NB4 (cell line): ENCODE measurements at regions not wholly inside any gene's neighbourhood (a gene's known extent, or its start where the extent isn't known, plus 50 kb on each side); places are given as distances from the start of the nearest gene placed in this dataset.
"Not testable (repeated sequence)": the region's sequence is repeated elsewhere in the genome, so short reads cannot be mapped to it uniquely, and the experiment has no call there.

ENCODE experiments used
- DNase-seq: peaks from one replicate; pipeline ENCODE4 v3.0.0; 2010; ENCODE audit warnings: low read depth
- H3K4me3 ChIP-seq: one replicate; pipeline ENCODE4 v1.5.1; 2011; ENCODE audit warnings: mild to moderate bottlenecking, low read depth, low read length, moderate library complexity
- MAX ChIP-seq: IDR thresholded peaks from 2 replicates; pipeline ENCODE4 v1.6.1; 2011; ENCODE audit warnings: low read depth, low read length
- MYC ChIP-seq: IDR thresholded peaks from 2 replicates; pipeline ENCODE4 v1.6.1; 2011; ENCODE audit warnings: low read depth, low read length
- POLR2A ChIP-seq: IDR thresholded peaks from 2 replicates; pipeline ENCODE4 v1.6.1; 2011; ENCODE audit warnings: mild to moderate bottlenecking; ENCODE audit not compliant: insufficient read length; ENCODE audit errors: extremely low read depth
- TF ChIP-seq, protein P1 (sequence below): IDR thresholded peaks from one replicate; pipeline ENCODE4 v1.5.1; 2012; ENCODE audit warnings: low read depth, low read length

DNA sequence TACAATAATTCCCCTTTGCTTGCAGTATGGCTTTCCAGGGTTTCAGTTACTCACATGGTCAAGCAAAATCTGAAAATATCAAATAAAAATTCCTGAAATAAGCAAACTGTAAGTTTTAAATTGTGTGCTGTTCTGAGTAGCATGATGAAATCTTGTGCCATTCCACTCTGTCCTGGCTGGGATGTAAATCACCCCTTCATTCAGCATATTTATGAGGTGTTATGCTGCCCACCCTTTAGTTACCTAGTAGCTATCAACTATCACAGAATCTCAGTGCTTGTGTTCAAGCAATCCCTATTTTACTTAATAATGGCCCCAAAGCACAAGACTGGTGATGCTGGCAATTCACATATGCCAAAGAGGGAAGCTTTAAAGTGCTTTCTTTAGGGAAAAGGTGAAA, 867.7 kb upstream of the NRXN1 start:
- no peak for DNase-seq
- no peak overlapping the region for H3K4me3 ChIP-seq
- TF ChIP-seq POLR2A (no peak), MYC (no peak), MAX (no peak)
- TF ChIP-seq, protein P1, sequence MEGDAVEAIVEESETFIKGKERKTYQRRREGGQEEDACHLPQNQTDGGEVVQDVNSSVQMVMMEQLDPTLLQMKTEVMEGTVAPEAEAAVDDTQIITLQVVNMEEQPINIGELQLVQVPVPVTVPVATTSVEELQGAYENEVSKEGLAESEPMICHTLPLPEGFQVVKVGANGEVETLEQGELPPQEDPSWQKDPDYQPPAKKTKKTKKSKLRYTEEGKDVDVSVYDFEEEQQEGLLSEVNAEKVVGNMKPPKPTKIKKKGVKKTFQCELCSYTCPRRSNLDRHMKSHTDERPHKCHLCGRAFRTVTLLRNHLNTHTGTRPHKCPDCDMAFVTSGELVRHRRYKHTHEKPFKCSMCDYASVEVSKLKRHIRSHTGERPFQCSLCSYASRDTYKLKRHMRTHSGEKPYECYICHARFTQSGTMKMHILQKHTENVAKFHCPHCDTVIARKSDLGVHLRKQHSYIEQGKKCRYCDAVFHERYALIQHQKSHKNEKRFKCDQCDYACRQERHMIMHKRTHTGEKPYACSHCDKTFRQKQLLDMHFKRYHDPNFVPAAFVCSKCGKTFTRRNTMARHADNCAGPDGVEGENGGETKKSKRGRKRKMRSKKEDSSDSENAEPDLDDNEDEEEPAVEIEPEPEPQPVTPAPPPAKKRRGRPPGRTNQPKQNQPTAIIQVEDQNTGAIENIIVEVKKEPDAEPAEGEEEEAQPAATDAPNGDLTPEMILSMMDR: no peak

DNA sequence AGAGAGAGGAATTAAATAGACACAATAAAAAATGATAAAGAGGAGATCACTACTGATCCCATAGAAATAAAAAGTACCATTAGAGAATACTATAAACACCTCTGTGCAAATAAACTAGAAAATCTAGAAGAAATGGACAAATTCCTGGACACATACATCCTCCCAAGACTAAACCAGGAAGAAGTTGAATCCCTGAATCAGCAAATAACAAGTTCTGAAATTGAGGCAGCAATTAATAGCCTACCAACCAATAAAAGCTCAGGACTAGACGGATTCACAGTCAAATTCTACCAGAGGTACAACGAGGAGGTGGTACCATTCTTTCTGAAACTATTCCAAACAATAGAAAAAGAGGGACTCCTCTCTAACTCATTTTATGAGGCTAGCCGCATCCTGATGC, 862.7 kb upstream of the NRXN1 start:
- not testable (repeated sequence) for DNase-seq, H3K4me3 ChIP-seq

DNA sequence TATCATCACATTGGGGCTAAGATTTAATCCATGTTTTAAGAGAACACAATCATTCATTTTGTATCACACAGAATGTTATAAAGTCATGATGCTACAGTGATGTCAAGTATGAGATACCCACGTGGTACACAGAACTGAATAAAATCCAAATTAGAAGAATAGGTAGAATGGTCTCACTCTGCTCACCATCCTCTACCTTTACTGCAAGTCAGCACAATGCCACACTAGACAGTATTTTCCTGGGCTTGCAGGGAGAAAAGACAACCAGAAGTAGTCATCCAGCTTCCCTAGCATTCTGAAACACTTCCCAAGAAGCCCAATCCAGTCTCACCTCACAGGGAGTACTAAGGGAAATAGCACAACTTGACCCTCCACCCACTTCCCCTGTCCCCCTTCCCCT, 856.2 kb upstream of the NRXN1 start:
- no peak for DNase-seq
- TF ChIP-seq, protein P1: no peak
- H3K4me3 ChIP-seq: no peak overlapping the region

DNA sequence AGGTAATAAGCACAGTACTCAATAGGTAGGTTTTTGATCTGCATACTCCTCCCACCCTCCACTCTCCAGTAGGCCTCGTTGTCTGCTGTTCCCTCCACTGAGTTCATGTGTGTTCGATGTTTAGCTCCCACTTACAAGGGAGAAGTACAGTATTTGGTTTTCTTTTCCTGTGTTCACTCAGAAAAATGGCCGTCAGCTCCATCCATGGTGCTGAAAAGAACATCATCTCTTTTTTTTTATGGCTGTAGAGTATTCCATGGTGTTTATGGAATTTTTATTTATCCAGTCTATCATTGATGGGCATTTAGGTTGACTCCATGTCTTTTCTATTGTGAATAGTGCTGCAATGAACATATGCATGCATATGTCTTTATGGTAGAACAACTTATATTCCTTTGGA, 849.7 kb upstream of the NRXN1 start:
- TF ChIP-seq MYC: no peak
- TF ChIP-seq MAX: no peak
- TF ChIP-seq, protein P1: no peak
- TF ChIP-seq POLR2A: no peak
- DNase-seq: no peak
- H3K4me3 ChIP-seq: no peak overlapping the region

DNA sequence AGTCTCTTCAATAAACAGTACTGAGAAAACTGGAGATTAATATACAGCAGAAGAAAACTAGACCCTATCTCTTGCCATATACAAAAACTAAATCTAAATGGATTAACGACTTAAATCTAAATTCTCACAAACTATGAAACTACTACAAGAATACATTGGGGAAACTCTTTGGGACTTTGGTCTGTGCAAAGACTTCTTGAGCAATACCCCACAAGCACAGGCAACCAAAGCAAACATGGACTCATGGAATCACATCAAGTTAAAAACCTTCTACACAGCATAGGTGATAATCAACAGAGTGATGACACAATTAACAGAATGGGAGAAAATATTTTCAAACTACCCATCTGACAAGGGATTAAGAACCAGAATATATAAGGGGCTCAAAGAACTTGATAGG, 848.2 kb upstream of the NRXN1 start:
- TF ChIP-seq, protein P1: no peak
- TF ChIP-seq MAX (no peak), POLR2A (no peak), MYC (no peak)
- H3K4me3 ChIP-seq: no peak overlapping the region
- no peak for DNase-seq

GRCh38 chr2:51866361-51866760, 834.4 kb upstream of the NRXN1 start:
- TF ChIP-seq MYC (no peak), POLR2A (no peak), MAX (no peak)
- TF ChIP-seq, protein P1: no peak
- H3K4me3 ChIP-seq: no peak overlapping the region
- DNase-seq: no peak

GRCh38 chr2:51859260-51859659, 827.3 kb upstream of the NRXN1 start:
- no peak for TF ChIP-seq POLR2A
- no peak for TF ChIP-seq MYC
- TF ChIP-seq MAX: no peak
- TF ChIP-seq, protein P1: no peak
- H3K4me3 ChIP-seq: no peak overlapping the region
- no peak for DNase-seq
